Urothelium cell line (cell line): ENCODE measurements at regions not wholly inside any gene's neighbourhood (a gene's known extent, or its start where the extent isn't known, plus 50 kb on each side); places are given as distances from the start of the nearest gene placed in this dataset.

Source experiments
- DNase-seq: peaks from one replicate; pipeline ENCODE4 v3.0.0; 2011; ENCODE audit warnings: low spot score, mixed read lengths
- FAIRE-seq: peaks from 2 replicates; lab custom pipeline; 2011; peaks lifted over from hg19 to GRCh38; lab: Jason Lieb, UNC

DNA sequence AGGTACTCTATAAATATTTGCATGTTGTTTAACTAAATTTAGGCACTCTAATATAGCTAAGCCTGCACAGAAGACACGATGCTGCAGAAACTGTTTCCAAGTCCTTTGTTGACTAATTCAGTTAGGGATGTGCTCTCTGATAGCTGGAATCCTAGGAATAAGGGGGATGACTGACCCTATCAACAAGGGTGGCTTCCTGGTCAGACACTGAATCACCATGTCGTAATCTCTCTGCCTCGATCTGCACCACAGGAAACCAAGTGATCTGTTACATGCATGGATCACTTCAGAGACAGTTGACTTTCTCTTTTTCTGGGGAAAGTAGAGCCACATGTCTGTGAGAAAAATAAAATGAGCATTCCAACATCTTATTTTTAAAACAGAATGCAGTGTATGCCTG, 169.1 kb downstream of the GUCY2F start:
- FAIRE-seq (no peak), DNase-seq (no peak)

DNA sequence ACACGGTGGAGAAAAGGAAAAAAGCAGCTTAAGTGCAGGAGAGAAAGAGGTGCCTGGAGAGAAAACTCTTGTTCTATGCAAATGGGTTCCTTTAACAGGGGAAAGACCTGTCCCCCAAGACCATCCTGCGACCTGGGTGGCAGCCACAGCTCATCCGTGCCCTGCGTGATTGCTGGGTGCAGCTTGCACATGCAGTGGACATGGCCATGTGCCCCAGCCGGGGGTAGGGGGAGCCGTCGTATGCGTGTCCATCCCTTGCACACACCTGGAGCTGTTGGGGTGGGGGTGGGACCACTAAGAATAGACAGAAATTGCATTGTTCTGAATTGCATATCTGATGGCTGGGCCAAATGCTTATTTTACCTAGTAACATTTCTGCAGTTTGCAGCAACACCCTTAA, 171.9 kb downstream of the GUCY2F start:
- DNase-seq: no peak

DNA sequence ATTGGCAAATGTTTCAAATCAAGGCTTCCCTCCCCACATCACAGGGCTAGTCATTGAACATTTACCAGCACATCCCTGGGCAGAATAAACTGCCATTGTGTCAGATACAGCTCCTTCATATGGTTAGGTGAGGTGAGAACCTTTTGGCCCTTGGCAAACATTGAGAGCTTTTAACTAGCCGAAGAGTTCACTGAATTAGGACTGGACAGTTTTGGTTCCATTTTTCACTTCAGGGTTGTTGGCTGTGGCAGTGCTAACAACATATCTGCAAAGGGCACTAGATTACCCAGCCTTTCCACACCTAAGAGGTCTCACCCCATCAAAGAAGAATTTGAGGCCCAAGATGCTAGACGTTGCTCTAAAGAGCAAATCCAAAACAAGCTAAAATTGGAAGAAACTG, 180.7 kb downstream of the GUCY2F start:
- FAIRE-seq: no peak
- no peak for DNase-seq

More for the DNA sequence above, 171.9 kb downstream of the GUCY2F start:
- no peak for FAIRE-seq

DNA sequence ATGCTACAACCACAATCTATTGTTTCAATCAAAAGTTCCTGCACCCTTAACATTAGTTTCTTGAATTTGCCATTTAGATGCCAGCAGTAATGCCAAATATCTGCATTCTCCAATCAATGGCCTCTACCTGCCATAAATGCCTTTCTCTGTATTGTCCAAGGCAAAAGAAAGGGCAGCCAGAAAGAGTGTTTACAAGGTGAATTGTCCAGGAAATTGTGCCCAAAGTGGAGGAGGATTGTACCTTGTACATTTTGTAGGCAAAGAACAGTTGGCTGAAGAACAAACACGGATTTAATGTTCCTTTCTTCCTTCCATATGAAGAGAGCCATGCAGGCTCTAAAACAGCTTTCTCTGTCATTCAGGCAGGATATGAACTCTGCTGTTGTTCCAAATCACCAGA, 181.5 kb downstream of the GUCY2F start:
- FAIRE-seq (no peak), DNase-seq (no peak)

DNA sequence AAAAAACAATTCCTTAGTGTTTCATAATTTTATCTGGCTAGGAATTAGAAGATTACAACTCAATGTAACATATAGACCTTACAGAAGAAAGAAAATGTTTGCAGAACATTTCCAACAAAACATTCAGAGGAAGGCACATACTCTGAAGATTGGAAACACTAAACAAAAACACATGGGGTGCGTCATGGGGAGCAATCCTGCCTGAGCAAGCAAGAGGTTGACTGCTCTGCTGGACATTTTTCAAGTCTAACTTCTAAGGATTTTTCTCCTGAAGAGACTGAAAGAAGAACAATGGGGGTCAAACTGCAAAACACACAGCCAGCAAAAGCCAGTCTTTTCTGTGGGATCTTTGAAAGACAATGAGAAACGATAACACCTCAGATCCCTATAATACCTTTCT, 182.8 kb downstream of the GUCY2F start:
- FAIRE-seq (no peak), DNase-seq (no peak)

DNA sequence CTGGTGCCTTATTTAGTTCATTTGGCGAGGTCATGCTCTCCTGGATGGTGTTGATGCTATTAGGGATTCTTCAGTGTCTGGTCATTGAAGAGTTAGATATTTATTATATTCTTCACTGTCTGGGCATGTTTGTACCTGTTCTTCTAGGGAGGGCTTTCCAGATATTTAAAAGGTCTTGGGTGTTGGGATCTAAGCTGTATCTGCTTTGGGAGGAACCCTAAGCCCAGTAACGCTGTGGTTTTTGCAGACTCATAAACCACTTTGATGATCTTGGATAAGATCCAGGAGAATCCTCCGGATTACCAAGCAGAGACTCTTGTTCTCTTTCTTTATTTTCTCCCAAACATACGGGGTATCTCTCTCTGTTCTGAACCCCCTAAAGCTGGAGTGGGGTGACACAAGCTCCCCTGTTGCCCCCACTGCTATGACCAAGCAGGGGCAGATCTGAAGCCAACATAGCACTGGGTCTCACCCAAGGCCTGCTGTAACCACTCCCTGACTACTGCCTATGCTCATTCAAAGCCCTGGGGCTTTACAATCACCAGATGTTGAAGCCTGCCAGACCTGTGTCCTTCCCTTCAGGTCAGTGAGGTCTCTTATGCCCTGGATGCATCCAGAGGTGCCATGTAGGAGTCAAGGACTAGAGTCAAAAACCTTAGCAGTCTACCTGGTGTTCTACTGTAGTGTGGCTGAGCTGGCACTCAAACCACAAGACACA, 187.6 kb downstream of the GUCY2F start:
- DNase-seq (no peak), FAIRE-seq (no peak)

DNA sequence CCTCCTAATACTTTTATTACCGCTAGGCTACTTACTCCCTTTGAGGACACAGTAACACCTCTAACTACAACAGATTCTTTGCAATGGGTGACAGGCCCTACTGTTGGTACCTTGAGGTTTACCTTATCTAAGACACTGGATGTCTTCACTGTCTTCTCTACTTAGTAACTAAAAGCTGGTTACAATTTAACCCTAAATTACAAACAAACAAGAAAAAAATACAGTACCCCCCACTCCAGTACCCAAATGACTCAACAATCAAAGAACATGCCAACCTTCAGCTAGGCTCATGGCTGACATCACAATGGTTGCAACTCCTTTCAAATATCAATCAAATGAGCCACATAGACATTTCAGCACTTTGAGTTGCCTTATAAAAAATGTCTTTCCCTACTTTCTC, 198.0 kb downstream of the GUCY2F start:
- FAIRE-seq (no peak), DNase-seq (no peak)

DNA sequence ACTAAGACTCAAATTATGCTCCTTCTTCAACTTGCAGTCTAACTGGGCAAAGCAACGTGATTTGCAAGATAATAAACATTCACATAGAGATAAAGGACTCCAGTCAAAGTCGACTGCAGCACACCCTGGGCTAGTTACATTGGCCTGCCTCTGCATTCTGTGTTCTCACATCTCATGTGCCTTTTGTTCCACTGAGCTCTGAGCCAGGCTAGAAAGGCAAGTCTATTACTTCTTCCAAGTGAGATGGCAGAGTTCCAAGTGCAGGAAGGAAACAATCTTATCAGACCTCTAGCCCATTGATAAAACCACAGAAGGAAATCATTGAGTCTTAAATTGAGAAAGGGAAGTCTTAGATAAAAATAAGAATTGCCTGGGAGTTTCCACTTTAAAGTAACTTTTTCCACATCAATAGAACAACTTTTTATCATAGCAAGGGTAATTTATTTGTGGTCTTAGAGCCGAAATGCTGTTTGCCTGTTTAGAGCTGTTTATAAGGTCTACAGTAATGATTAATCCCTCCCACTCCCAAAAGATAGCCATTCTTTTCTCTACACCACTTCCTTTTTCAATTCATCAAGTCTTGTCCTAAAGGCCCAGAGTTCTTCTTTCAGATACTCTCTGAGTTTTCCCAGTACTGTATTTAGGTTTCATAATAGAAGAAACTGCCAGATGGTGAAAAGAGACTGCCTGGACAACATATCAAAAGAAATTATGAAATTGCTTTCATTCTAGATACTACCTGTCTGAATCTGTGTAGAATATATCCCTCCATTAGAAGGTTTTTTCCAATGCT, 200.2 kb downstream of the GUCY2F start:
- FAIRE-seq (no peak), DNase-seq (no peak)

DNA sequence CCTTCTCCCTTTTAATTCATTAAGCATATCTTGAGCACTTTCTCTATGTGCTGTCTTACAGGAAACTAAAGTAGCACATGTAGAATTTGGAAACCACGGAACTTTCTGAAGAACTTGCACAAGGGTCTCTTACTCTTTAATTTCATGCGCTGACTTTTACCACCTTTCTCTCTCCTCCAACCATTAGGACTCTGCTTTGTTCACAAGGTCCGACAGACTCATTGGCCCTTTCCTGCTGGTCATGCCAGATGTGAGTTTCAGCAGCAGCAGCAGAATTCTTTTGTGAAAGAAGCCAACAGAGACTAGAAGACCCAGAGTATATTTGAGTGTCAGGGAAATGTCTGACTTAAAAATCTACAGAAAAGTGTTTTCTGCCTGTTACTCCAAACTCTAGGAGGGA, 207.1 kb downstream of the GUCY2F start:
- DNase-seq: no peak
- no peak for FAIRE-seq

DNA sequence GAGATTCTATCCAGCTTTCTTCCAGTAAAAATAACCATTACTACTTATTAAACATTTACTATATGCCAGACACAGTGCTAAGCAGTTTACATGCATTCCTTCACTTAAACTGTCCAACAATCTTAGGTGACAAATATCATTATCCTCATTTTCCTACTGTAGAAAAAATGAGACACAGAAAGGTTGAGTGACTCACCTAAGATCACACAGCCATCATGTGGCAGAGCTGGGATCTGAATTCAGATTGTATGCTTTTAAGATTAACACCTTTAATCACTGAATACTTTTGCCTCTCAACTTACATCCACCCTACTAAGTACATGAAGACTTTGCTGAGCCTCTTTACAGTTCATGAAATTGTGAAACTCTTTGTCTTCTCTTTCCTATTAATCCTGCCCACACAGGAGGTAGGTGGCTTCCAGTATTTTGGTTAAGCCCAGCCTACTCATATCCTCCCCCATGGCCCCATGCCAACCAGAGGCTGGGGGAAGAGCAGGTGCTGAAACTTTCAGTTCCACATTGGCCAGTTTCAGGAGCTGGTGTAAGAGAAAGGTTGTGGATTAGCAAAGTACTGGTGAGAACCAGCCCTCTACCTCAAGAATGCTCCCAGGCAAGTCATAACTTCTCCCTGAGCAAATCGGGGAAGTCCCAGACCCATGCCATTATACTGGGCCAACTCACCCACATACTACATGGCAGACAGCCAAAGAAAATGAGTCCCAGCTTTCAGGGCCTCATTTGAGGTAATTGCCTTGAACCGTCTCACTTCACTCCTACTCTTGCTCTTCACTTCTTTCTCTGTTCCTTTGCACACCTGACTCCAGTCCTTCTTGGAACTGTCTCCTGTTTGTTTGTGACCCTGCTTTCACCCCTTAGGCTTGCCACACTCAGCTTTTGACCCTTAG, 211.1 kb downstream of the GUCY2F start:
- no peak for FAIRE-seq
- peak; percentile 43 for DNase-seq

DNA sequence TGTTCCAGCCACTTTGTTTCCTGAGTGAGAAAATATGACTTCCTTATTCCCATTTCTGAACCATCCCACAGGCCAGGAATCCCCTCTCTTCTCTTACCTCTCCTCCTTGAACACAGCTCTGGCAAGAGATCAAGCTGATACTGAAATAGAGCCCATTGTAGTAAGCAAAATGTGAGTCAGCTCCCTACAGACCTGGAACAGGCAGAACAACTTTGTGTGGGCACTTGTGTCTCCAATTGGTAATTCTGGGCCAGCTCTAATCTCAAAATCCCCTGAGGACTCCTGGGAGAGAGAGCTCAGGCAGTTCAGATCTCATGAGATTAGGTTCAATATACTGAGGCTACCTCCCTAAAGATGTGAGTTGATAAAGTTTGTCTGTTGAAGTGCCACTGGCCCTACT, 213.5 kb downstream of the GUCY2F start:
- FAIRE-seq (no peak), DNase-seq (no peak)

DNA sequence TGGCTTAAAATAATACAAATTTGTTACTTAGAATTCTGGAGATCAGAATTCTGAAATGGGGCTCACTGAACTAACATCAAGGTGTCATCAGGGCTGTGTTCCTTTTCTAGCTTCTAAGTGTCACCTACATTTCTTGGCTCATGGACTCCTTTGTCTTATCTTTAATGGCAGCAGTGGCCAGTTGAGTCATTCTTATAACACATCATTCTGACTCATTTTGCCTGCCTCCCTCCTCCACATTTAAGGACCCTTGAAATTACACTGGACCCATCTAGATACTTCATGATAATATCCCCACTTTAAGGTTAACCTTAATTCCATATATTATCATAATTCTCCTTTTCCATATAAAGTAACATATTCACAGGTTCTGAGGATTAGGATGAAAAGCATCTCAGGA, 215.9 kb downstream of the GUCY2F start:
- DNase-seq (no peak), FAIRE-seq (no peak)

DNA sequence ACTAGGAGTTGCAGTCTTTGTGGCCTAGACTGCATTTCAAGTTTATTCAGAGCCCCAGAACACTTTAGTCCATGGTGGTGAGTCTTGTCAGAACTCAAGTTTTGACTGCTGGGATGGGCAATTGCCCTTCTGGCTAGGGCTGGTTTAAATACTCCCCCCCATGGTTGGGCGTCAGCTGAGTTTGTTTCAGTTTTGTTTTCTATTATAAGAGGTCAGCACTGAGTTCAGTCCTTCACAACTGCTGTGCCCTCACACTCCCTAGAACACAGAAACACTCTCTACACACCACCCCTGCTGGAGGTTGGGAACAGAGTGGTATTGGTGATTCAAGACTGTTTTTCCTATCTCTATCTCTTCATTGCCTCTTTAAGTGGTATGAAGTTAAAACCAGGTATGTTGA, 217.0 kb downstream of the GUCY2F start:
- no peak for FAIRE-seq
- DNase-seq: no peak

DNA sequence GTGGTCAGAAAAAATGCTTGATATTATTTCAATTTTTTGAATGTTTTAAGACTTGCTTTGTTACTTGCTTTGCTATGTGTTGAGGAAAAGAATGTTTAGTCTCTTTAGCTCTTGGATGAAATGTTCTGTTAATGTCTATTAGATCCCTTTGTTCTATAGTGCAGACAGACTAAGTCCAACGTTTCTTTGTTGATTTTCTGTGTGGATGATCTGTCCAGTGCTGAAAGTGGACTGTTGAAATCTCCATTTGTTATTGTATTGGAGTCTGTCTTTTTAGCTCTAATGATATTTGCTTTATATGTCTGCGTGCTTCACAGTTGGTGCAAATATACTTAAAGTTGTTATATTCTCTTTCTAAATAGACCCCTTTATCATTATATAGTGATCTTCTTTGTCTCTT, 220.6 kb downstream of the GUCY2F start:
- no peak for DNase-seq
- FAIRE-seq: no peak

DNA sequence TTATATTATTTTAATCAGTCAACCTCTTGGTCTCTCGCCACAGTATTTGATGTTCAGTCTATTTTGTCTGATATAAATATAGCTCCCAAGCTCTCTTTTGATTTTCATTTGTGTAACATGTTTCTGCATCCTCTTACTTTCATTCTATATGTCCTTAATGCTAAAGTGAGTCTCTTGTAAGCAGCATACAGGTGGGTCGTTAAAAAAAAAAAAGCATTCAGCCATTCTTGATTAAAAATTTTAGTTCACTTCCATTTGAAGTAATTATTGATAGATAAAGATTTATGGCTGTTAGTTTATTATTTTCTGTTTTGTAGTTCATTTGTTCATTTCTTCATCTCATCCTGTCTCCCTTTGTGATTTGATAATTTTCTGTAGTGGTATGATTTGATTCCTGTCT, 229.1 kb downstream of the GUCY2F start:
- FAIRE-seq (no peak), DNase-seq (no peak)

DNA sequence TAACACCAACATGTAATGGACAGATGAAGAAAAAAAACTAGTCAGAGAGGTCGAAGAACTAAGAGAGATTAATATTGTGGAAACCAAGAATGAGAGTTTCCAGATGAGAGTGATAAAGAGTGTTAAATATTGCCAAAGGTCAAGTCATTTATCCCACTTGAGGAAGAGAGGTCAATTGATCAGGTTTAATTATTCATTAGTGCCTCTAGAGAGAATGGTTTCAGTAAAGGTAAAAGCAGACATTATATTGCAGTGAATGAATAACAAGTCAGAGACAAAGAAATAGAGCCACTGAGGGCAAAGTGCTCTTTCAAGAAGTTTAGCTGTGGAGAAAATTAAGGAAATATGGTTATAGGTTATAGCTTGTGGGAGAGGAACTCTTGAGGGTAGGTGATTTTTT, 263.1 kb downstream of the GUCY2F start:
- DNase-seq: no peak

DNA sequence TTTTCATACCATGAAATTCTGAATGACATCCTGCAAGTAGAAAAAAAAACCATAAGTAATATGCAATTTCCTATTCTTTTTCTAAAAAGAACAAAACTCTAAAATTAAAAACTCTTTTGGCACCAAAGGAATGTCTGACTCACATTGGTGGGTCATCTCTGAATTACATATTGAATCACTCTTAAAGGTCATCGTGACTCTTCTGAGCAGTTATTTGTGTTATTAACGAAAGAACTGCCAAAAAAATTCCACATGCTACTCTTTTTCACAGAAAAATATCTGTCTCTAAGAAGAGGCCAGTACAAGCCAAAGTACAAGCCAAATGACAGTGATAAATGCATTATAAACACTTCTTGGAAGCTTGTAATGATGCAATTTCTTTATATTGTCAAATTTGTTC, 282.2 kb downstream of the GUCY2F start:
- no peak for FAIRE-seq

More for the DNA sequence above, 263.1 kb downstream of the GUCY2F start:
- FAIRE-seq: no peak

DNA sequence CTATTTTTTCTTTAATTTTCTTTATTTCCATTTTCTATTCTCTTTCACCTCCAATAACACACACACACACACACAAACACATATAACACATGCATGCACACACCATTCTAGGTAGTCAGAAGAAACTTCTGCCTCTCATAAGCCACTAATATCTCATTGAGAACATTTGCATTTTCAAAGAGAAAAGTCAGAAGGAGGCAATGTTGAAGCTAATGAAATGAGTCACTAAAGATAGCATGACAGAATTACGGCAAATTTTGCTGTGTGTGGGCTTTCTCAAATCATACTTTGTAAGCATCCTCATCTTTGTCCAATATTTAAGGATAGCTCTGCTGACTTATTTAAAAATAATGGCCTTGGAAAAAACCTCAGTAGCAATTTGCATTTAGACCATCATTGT, 291.3 kb downstream of the GUCY2F start:
- no peak for DNase-seq
- no peak for FAIRE-seq

More for the DNA sequence above, 282.2 kb downstream of the GUCY2F start:
- DNase-seq: peak; percentile 0

DNA sequence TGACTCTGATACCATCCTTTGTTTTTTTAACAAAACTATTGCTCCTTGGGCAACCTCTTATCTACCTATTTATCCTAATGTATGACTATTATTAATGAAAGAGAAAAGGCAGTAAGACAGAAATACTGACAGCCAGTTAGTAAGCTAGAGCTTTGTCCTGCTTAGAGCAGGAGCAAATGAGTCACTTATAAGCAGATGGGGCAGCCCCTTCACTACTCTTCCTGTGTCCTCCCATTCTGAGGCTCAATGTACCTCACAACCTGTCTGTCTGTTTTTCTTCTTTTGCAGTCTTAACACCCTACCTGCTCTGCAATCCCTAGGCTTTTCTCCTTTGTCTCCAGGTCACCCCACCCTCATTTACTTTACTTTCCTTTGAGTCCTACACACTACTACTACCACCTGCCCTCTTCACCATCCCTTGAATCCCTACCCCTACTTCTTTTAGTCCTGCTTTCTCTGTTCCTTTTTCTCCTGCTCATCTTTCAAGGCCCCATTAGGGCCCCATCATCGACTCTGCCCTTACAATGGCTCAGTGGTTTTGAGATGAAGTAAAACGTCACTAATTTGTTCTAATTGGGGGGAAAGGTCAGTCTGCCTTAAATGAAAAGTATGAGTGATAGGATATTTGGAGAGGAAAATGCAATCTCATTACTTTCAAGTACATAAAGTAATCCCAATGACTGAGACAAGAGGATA, 294.3 kb downstream of the GUCY2F start:
- DNase-seq (no peak), FAIRE-seq (no peak)

DNA sequence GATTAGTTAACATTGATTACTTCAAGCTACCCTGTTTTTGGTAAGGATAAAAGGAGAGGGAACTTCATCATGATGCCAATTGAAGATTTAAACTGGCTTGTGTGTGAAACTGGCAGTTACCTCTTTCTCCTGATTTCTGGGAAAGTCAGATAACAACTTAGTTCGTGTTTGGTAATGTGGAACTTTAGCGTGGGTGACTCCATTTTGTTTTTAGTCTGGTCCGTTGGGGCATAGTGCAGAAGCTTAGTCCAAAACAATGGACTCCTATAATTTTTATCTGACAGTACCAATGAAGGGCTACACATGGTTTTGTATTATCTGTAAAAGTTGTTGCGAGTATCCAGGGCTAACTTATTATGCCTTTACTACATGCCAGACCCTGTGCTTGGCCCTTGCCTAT, 294.9 kb downstream of the GUCY2F start:
- FAIRE-seq (no peak), DNase-seq (no peak)
